ENCODE measurements at regions not wholly inside any gene's neighbourhood (a gene's known extent, or its start where the extent isn't known, plus 50 kb on each side); places are given as distances from the start of the nearest gene placed in this dataset.
A peak's percentile ranks its signal among the peaks of the same experiment; 100 is the strongest.

GRCh38 chr2:121080013-121080772 lies 204.8 kb downstream of the TFCP2L1 start:
- TF ChIP-seq POLR2A (IDR thresholded peaks at IDR 0.05; ENCODE audit: low read length), result no peak
- no peak for TF ChIP-seq ZNF302 (CRISPR knock-in tag; IDR thresholded peaks at IDR 0.05)
- TF ChIP-seq, protein P1, sequence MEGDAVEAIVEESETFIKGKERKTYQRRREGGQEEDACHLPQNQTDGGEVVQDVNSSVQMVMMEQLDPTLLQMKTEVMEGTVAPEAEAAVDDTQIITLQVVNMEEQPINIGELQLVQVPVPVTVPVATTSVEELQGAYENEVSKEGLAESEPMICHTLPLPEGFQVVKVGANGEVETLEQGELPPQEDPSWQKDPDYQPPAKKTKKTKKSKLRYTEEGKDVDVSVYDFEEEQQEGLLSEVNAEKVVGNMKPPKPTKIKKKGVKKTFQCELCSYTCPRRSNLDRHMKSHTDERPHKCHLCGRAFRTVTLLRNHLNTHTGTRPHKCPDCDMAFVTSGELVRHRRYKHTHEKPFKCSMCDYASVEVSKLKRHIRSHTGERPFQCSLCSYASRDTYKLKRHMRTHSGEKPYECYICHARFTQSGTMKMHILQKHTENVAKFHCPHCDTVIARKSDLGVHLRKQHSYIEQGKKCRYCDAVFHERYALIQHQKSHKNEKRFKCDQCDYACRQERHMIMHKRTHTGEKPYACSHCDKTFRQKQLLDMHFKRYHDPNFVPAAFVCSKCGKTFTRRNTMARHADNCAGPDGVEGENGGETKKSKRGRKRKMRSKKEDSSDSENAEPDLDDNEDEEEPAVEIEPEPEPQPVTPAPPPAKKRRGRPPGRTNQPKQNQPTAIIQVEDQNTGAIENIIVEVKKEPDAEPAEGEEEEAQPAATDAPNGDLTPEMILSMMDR (IDR thresholded peaks at IDR 0.05), result peak; percentile 94
- no peak for TF ChIP-seq REST (IDR thresholded peaks at IDR 0.05)
- TF ChIP-seq ESRRA (IDR thresholded peaks at IDR 0.05; ENCODE audit: borderline replicate concordance, low read length), result no peak
- no peak for TF ChIP-seq CEBPB (IDR thresholded peaks at IDR 0.05)
- no peak for TF ChIP-seq RCOR1 (IDR thresholded peaks at IDR 0.05; ENCODE audit: low read depth, low read length)
- TF ChIP-seq RFX5 (IDR thresholded peaks at IDR 0.05), result no peak
- TF ChIP-seq EHF (CRISPR knock-in tag; IDR thresholded peaks at IDR 0.05), result no peak
- TF ChIP-seq RAD21 (conservative IDR thresholded peaks at IDR 0.05 in 1 of 2, IDR thresholded peaks at IDR 0.05 in 1 of 2), result peak; percentile 93 to 97
- TF ChIP-seq USF2 (IDR thresholded peaks at IDR 0.05), result no peak
